Retinal pigment epithelial cell (primary cell): ENCODE measurements at regions not wholly inside any gene's neighbourhood (a gene's known extent, or its start where the extent isn't known, plus 50 kb on each side); places are given as distances from the start of the nearest gene placed in this dataset.

Experiments used
- DNase-seq: peaks from one replicate; pipeline ENCODE4 v3.0.0-alpha.2; 2010; ENCODE audit warnings: low read depth
- H3K4me3 ChIP-seq: 2 replicates; pipeline ENCODE4 v1.5.1; 2011; ENCODE audit warnings: mild to moderate bottlenecking, low read length, control low read depth, moderate library complexity
- CTCF ChIP-seq: conservative IDR thresholded peaks from 2 replicates; pipeline ENCODE4 v1.5.1; 2011; ENCODE audit warnings: low read depth, low read length, control low read depth, inconsistent platforms

DNA sequence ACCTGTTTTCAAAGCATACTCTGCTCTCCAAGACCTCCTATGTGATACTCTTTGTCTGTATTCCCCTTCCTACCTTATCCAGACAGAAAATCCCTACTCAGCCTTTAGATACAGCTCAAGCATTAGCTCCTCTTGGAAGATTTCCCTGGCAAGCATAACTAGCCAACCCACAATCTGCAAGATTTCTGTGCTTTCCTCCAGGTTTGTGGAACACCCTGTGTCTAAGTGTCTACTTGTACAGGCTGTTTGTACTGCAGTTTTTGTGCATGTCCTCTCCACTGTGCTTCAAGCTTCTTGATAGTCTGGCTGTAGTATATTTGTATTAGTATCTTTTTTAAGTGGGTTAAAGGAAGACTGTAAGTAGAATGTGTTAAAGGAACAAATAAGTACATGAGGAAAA, 203.7 kb downstream of the RFC3 start:
- TF ChIP-seq CTCF = no peak

DNA sequence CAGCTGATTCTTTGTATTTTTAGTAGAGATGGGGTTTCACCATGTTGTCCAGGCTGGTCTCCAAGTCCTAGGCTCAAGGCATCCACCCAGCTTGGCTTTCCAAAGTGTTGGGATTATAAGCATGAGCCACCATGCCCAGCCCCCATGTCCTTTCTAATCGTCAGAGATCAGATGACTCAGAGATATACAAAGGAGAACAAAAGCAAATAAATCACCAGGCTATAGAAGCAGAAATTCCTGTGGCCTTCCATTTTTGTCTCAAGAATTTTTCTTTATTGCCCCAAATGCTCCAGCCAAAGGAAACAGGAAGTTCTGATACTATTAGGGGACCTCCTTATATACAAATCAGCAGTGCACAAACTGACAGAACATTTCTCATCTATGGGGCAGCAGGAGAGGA, 207.8 kb downstream of the RFC3 start:
- TF ChIP-seq CTCF = no peak
- H3K4me3 ChIP-seq = no peak overlapping the region
- peak; percentile 25 for DNase-seq

More for the DNA sequence above, 203.7 kb downstream of the RFC3 start:
- no peak for DNase-seq
- H3K4me3 ChIP-seq = no peak overlapping the region

DNA sequence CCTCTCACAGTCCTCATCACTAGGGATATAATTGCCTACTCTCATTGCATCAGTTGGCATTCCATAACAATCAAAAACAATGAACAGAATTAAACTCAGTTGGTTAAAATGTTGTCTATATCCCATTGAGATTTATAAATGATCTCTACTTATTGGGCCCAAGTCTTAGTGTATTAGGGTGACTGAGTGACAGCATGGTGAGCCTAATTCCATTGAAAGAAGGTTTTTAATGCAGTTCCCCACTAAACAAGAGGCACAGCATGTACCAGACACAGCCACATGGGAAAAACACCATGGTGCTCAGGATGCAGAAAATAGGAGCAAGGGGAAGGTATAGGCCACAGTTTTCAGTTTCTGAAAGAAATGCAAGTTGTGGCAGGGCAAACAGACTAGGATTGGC, 208.4 kb downstream of the RFC3 start:
- no peak for TF ChIP-seq CTCF
- no peak for DNase-seq

DNA sequence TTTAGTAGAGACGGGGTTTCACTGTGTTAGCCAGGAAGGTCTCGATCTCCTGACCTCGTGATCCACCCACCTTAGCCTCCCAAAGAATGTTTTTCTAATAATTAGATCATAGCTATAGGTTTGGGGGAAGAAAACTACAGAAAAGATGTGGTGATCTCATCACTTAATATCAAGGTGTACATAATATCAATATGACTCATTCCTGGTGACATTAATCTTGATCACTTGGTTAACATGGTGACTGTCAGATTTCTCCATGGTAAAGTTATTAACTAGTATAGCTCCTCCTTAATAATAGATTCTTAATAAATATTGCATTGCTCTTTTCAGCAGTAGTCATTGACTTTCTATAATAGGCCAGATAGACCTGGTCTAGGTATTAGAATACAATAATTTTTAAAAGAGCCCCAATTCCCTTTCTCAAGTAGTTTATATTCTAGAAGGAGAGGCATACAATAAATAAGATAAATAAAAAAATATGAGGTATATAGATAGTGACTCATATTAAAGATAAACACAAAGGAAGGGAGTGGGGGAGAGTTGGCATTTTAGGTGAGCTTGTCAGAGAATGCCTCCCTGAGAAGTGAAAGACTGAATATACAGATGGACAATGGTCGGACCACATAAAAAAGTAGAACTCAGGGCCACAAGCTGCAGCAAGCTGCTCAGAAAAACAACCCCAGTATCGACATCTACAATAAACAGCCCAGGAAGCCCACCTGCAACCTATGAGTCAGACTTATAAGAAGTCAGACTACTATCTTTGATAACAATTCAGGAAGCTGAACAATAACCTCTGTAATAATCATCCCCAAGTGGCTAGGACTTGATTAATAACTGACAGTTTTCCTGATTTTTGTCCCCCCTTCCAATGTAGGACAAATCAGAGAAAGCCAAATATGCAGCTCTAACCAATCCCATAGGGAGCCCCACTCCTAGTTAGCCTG, 210.8 kb downstream of the RFC3 start:
- TF ChIP-seq CTCF = no peak
- DNase-seq = no peak
- no peak overlapping the region for H3K4me3 ChIP-seq

More for the DNA sequence above, 208.4 kb downstream of the RFC3 start:
- no peak overlapping the region for H3K4me3 ChIP-seq

- no peak overlapping the region for H3K4me3 ChIP-seq
- DNase-seq = no peak
- no peak for TF ChIP-seq CTCF
Observed at GRCh38 chr13:34030782-34031181, 212.8 kb downstream of the RFC3 start.

DNA sequence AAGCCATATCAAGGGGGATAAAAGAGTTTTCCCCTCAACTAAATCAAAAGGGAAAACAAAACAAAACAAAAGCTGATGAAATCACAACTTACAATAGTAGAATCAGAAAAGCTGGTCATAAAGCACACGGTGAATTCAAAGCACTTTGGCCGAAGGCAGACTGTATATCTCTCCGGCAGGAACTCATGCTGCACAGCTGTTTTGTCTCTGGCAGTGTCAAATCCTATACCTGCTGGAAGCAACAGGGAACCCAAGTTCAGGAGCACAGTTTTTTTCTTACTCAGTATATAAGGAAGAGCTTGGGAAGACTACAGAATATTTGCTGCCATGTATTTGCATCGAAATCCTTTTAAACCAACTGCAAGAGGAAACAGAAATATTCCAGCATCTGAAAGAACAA, 213.7 kb downstream of the RFC3 start:
- DNase-seq = no peak
- no peak overlapping the region for H3K4me3 ChIP-seq
- no peak for TF ChIP-seq CTCF

GRCh38 chr13:34034411-34034810, 216.5 kb downstream of the RFC3 start:
- no peak for DNase-seq
- no peak overlapping the region for H3K4me3 ChIP-seq
- no peak for TF ChIP-seq CTCF
